MV-4-11 (cell line): ENCODE measurements at regions not wholly inside any gene's neighbourhood (a gene's known extent, or its start where the extent isn't known, plus 50 kb on each side); places are given as distances from the start of the nearest gene placed in this dataset.

Experiments used
- DNase-seq: peaks from one replicate; lab custom pipeline; 2025; lab: John Stamatoyannopoulos, UW

- no peak for DNase-seq
Measured at GRCh38 chr6:156725712-156726111, 51.5 kb upstream of the ARID1B start.

- DNase-seq: peak; percentile 68
Measured at GRCh38 chr6:156720691-156721685, 56.2 kb upstream of the ARID1B start.

GRCh38 chr6:156719720-156720563 lies 57.2 kb upstream of the ARID1B start:
- DNase-seq: peak; percentile 90

GRCh38 chr6:156719395-156719719 lies 57.8 kb upstream of the ARID1B start:
- DNase-seq: peak; percentile 37

- peak; percentile 96 for DNase-seq
Measured at GRCh38 chr6:156718647-156719394, 58.4 kb upstream of the ARID1B start.

GRCh38 chr6:156717542-156717941 lies 59.6 kb upstream of the ARID1B start:
- DNase-seq: no peak

- DNase-seq: no peak
Measured at GRCh38 chr6:156715839-156716238, 61.3 kb upstream of the ARID1B start.

- DNase-seq: no peak
Measured at GRCh38 chr6:156713548-156713947, 63.6 kb upstream of the ARID1B start.

- DNase-seq: no peak
Measured at GRCh38 chr6:156710479-156710878, 66.7 kb upstream of the ARID1B start.

- DNase-seq: no peak
Measured at GRCh38 chr6:156707818-156708217, 69.4 kb upstream of the ARID1B start.

- DNase-seq: no peak
Measured at GRCh38 chr6:156703719-156704118, 73.5 kb upstream of the ARID1B start.

GRCh38 chr6:156701966-156702365 lies 75.2 kb upstream of the ARID1B start:
- DNase-seq: no peak

- no peak for DNase-seq
Measured at GRCh38 chr6:156700440-156701057, 76.6 kb upstream of the ARID1B start.

- DNase-seq: no peak
Measured at GRCh38 chr6:156699935-156700334, 77.2 kb upstream of the ARID1B start.

GRCh38 chr6:156699017-156699421 lies 78.2 kb upstream of the ARID1B start:
- DNase-seq: peak; percentile 84

- DNase-seq: peak; percentile 79
Measured at GRCh38 chr6:156698239-156699016, 78.8 kb upstream of the ARID1B start.

GRCh38 chr6:156697225-156697830 lies 79.8 kb upstream of the ARID1B start:
- DNase-seq: peak; percentile 48

GRCh38 chr6:156695742-156696141 lies 81.4 kb upstream of the ARID1B start:
- DNase-seq: no peak

GRCh38 chr6:156694679-156695078 lies 82.5 kb upstream of the ARID1B start:
- DNase-seq: no peak

GRCh38 chr6:156691018-156691417 lies 86.2 kb upstream of the ARID1B start:
- peak; percentile 28 for DNase-seq
